ENCODE measurements at regions not wholly inside any gene's neighbourhood (a gene's known extent, or its start where the extent isn't known, plus 50 kb on each side); places are given as distances from the start of the nearest gene placed in this dataset.

- TF ChIP-seq GABPA (IDR thresholded peaks at IDR 0.05; ENCODE audit: low read depth) (no peak), SPI1 (IDR thresholded peaks at IDR 0.05; ENCODE audit: borderline replicate concordance, low read depth) (no peak), REST (IDR thresholded peaks at IDR 0.05; ENCODE audit: insufficient replicate concordance, low read depth) (no peak), POLR2AphosphoS5 (IDR thresholded peaks at IDR 0.05; ENCODE audit: low read depth) (no peak)
- TF ChIP-seq, protein P1, sequence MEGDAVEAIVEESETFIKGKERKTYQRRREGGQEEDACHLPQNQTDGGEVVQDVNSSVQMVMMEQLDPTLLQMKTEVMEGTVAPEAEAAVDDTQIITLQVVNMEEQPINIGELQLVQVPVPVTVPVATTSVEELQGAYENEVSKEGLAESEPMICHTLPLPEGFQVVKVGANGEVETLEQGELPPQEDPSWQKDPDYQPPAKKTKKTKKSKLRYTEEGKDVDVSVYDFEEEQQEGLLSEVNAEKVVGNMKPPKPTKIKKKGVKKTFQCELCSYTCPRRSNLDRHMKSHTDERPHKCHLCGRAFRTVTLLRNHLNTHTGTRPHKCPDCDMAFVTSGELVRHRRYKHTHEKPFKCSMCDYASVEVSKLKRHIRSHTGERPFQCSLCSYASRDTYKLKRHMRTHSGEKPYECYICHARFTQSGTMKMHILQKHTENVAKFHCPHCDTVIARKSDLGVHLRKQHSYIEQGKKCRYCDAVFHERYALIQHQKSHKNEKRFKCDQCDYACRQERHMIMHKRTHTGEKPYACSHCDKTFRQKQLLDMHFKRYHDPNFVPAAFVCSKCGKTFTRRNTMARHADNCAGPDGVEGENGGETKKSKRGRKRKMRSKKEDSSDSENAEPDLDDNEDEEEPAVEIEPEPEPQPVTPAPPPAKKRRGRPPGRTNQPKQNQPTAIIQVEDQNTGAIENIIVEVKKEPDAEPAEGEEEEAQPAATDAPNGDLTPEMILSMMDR (IDR thresholded peaks at IDR 0.05; ENCODE audit: insufficient read depth, low read length), result no peak
- Histone ChIP-seq H3K27me3 (ENCODE audit: insufficient read depth, poor library complexity, severe bottlenecking) (no peaks in the 10 kb centered on the region), H3K27ac (replicated peaks) (no peak overlapping the region), H3K4me3 (replicated peaks; ENCODE audit: insufficient read depth, low read length) (no peak overlapping the region)
- no peak for DNase-seq (ENCODE audit: low read depth in 1 of 2, low spot score in 1 of 2)
These were observed 519.6 kb upstream of the TENM4 start for GRCh38 chr11:79960461-79960860.

- no peaks in the 10 kb centered on the region for H3K27me3 ChIP-seq (ENCODE audit: insufficient read depth, poor library complexity, severe bottlenecking)
- no peak for DNase-seq (ENCODE audit: low read depth in 1 of 2, low spot score in 1 of 2)
- no peak overlapping the region for H3K27ac ChIP-seq (replicated peaks)
- no peak overlapping the region for H3K4me3 ChIP-seq (replicated peaks; ENCODE audit: insufficient read depth, low read length)
- TF ChIP-seq POLR2AphosphoS5 (IDR thresholded peaks at IDR 0.05; ENCODE audit: low read depth), result no peak
- no peak for TF ChIP-seq SPI1 (IDR thresholded peaks at IDR 0.05; ENCODE audit: borderline replicate concordance, low read depth)
- no peak for TF ChIP-seq REST (IDR thresholded peaks at IDR 0.05; ENCODE audit: insufficient replicate concordance, low read depth)
- no peak for TF ChIP-seq GABPA (IDR thresholded peaks at IDR 0.05; ENCODE audit: low read depth)
- TF ChIP-seq, protein P1 (IDR thresholded peaks at IDR 0.05; ENCODE audit: insufficient read depth, low read length), result no peak
These were observed 518.5 kb upstream of the TENM4 start for GRCh38 chr11:79959318-79959717.

DNA sequence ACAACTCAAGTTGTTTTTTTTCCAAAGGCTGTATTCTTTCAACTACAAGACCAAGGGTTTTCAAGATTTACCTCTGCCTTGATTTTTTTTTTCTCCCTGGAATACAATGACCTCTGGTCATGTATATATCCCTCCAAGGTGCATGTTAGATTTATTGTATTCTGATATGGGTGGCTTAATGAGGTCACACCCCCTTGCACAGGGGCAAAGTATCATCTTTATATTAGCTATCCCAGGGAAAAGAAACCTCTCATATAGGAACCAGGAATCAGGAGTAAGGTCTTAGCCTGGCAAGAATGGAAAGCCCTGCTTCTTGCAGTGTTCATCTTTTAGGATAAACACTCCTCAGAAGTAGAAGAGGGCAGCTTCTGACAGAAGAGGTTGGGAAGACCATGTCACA lies 516.9 kb upstream of the TENM4 start:
- Histone ChIP-seq H3K27me3 (ENCODE audit: insufficient read depth, poor library complexity, severe bottlenecking) (no peaks in the 10 kb centered on the region), H3K4me3 (replicated peaks; ENCODE audit: insufficient read depth, low read length) (no peak overlapping the region), H3K27ac (replicated peaks) (no peak overlapping the region)
- TF ChIP-seq SPI1 (IDR thresholded peaks at IDR 0.05; ENCODE audit: borderline replicate concordance, low read depth) (no peak), POLR2AphosphoS5 (IDR thresholded peaks at IDR 0.05; ENCODE audit: low read depth) (no peak), GABPA (IDR thresholded peaks at IDR 0.05; ENCODE audit: low read depth) (no peak), REST (IDR thresholded peaks at IDR 0.05; ENCODE audit: insufficient replicate concordance, low read depth) (no peak)
- TF ChIP-seq, protein P1 (IDR thresholded peaks at IDR 0.05; ENCODE audit: insufficient read depth, low read length), result no peak
- no peak for DNase-seq (ENCODE audit: low read depth in 1 of 2, low spot score in 1 of 2)

Data from HL-60 (cell line).